OCI-LY1 (cell line): ENCODE measurements at regions not wholly inside any gene's neighbourhood (a gene's known extent, or its start where the extent isn't known, plus 50 kb on each side); places are given as distances from the start of the nearest gene placed in this dataset.

Source experiments
- EZH2 ChIP-seq: fragments of 200-600 bp; sonication (generic), shearing (Covaris generic); IDR thresholded peaks from 2 replicates; pipeline ENCODE4 v1.8.0; 2017; ENCODE audit warnings: borderline replicate concordance, mixed run types, mild to moderate bottlenecking, antibody characterized with exemption, low read length, moderate library complexity, mixed read lengths
- TF ChIP-seq, protein P1 (sequence below): fragments of 200-600 bp; sonication (generic), shearing (Covaris generic); IDR thresholded peaks from 2 replicates; pipeline ENCODE4 v1.5.1; 2017; ENCODE audit warnings: mild to moderate bottlenecking, antibody characterized with exemption, low read length, moderate library complexity, mixed read lengths

DNA sequence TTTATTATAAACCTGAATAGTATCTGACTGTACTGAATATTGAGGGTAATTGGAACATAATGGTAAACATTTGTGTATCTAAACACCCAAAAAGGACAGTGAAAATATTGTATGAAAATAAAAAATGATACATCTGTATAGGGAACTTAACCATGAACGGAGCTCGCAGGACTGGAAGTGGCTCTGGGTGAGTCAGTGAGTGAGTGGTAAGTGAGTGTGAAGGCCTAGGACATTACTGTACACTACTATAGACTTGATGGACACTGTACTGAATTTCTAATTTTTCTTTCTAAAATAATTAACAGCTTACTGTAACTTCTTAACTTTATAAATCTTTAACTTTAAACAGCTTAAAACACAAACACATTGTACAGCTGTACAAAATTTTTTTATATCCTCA, 454.5 kb upstream of the FZD8 start:
- TF ChIP-seq, protein P1, sequence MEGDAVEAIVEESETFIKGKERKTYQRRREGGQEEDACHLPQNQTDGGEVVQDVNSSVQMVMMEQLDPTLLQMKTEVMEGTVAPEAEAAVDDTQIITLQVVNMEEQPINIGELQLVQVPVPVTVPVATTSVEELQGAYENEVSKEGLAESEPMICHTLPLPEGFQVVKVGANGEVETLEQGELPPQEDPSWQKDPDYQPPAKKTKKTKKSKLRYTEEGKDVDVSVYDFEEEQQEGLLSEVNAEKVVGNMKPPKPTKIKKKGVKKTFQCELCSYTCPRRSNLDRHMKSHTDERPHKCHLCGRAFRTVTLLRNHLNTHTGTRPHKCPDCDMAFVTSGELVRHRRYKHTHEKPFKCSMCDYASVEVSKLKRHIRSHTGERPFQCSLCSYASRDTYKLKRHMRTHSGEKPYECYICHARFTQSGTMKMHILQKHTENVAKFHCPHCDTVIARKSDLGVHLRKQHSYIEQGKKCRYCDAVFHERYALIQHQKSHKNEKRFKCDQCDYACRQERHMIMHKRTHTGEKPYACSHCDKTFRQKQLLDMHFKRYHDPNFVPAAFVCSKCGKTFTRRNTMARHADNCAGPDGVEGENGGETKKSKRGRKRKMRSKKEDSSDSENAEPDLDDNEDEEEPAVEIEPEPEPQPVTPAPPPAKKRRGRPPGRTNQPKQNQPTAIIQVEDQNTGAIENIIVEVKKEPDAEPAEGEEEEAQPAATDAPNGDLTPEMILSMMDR = no peak
- TF ChIP-seq EZH2 = no peak
